GM12873 (cell line): ENCODE measurements at regions not wholly inside any gene's neighbourhood (a gene's known extent, or its start where the extent isn't known, plus 50 kb on each side); places are given as distances from the start of the nearest gene placed in this dataset.

ENCODE experiments used
- TF ChIP-seq, protein P1 (sequence below): IDR thresholded peaks from 2 replicates; pipeline ENCODE4 v1.5.1; 2012; ENCODE audit warnings: low read depth, mild to moderate bottlenecking, moderate library complexity, low read length, control low read depth; ENCODE audit not compliant: insufficient read depth; ENCODE audit errors: missing control alignments

DNA sequence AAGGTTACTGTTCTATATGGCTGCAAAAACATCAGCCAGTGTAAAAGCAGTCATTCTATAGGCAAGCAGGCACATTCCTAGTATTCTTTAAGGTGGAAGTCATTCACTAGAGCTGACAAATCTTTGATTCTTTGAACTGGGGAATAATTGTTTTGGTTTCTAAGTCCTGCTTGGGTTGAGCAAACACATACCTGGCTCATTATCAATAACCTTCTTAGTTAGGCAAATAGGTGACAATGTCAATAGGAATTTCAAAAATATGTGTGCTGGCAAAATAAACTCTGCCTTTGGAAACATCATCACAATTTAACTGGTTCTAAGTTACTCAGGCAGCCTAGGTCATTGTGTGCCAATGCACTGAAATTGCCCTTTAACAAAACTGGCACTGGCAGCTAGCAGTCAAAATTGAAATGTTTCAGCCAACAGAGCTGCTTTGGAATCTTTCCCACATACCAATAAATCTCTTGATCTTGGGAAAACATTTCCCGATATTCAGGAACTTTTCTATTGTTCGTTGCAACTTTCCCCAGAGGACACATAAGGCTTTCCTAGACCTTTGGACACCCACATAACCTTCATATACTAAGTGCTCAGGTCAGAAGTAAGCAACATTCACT is 402.0 kb upstream of the MMADHC start:
- TF ChIP-seq, protein P1, sequence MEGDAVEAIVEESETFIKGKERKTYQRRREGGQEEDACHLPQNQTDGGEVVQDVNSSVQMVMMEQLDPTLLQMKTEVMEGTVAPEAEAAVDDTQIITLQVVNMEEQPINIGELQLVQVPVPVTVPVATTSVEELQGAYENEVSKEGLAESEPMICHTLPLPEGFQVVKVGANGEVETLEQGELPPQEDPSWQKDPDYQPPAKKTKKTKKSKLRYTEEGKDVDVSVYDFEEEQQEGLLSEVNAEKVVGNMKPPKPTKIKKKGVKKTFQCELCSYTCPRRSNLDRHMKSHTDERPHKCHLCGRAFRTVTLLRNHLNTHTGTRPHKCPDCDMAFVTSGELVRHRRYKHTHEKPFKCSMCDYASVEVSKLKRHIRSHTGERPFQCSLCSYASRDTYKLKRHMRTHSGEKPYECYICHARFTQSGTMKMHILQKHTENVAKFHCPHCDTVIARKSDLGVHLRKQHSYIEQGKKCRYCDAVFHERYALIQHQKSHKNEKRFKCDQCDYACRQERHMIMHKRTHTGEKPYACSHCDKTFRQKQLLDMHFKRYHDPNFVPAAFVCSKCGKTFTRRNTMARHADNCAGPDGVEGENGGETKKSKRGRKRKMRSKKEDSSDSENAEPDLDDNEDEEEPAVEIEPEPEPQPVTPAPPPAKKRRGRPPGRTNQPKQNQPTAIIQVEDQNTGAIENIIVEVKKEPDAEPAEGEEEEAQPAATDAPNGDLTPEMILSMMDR, result no peak

GRCh38 chr2:149988361-149988760 is 400.8 kb upstream of the MMADHC start:
- TF ChIP-seq, protein P1, result no peak

GRCh38 chr2:149986861-149987260 is 399.3 kb upstream of the MMADHC start:
- TF ChIP-seq, protein P1, result no peak

GRCh38 chr2:149984311-149984710 is 396.7 kb upstream of the MMADHC start:
- TF ChIP-seq, protein P1, result no peak

DNA sequence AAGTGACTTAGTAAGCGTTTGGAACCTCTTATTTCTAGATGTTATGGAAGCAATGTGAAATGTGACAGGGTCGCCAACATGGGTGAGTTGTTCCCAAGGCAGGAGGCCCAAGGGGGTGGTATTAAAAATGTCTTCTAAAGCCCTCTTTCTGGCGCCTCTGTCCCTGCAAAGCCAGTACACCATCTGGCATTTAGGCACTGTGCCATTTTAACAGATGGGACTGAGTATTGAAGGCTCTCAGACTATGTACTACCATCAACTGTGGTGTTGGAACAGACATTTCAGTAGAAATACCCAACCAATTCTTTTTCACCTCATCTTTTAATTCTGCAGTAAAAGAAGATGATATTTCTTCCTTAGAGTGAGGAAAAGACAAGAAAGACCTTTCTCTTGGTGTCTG is 384.5 kb upstream of the MMADHC start:
- TF ChIP-seq, protein P1, result no peak

GRCh38 chr2:149954981-149955600 is 367.5 kb upstream of the MMADHC start:
- TF ChIP-seq, protein P1, result no peak

DNA sequence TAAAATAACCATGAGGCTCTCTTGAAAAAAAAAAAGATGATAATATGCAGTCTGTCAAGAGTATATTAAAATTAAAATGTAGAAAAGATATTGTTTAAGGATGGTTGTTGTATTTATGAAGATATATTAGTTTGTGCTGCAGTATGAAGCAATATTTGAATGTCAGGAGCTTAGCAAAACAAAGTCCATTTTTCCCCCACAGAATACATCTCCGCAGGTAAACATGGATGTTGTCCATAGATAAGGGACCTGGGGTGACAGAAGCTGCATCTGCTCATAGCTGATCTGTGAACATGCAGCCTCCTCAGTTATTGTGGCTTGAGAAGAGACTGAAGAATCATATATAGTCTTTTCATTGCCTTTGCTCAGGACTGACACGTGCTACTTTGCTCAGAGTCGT is 366.1 kb upstream of the MMADHC start:
- TF ChIP-seq, protein P1, result no peak
